ENCODE measurements at regions not wholly inside any gene's neighbourhood (a gene's known extent, or its start where the extent isn't known, plus 50 kb on each side); places are given as distances from the start of the nearest gene placed in this dataset.

DNA sequence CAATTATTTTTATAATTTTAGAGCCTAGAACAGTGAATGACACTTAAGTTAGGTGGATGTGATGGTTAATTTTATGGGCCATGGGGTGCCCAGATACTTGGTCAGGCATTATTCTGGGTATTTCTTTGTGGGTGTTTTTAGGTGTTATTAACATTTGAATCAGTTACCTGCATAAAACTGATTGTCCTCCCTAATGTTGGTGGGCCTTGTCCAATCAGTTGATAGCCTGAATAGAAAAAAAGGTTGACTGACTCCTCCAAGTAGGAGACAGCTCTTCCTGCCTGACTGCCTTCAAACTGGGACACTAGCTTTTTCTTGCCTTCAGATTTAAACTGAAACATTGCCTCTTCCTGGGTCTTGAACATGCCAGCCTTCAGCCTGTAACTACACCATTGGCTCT lies 312.9 kb upstream of the FIGN start:
- H3K36me3 ChIP-seq (ENCODE audit: control insufficient read depth in 1 of 2, insufficient read depth in 2 of 2, low read length in 2 of 2), result no peaks in the 10 kb centered on the region
- DNase-seq (ENCODE audit: low read depth, low spot score) (no peak), ATAC-seq (no peak)
- POLR2A ChIA-PET, result no interaction called here
- H3K27me3 ChIP-seq (ENCODE audit: insufficient read depth, low read length), result peaks cover 6% of the 10 kb centered on the region; the same call in 1 of the 2 replicates
- no peak overlapping the region for H2AFZ ChIP-seq (ENCODE audit: low read depth, low read length, poor library complexity, severe bottlenecking)
- TF ChIP-seq ELF1 (IDR thresholded peaks at IDR 0.05; ENCODE audit: borderline replicate concordance, low read depth) (no peak), POLR2AphosphoS5 (IDR thresholded peaks at IDR 0.05; ENCODE audit: low read depth, low read length) (no peak), EZH2 (IDR thresholded peaks at IDR 0.05) (no peak), EGR1 (IDR thresholded peaks at IDR 0.05; ENCODE audit: low read depth) (no peak), EZH2phosphoT487 (IDR thresholded peaks at IDR 0.05; ENCODE audit: borderline replicate concordance) (no peak), SP1 (IDR thresholded peaks at IDR 0.05; ENCODE audit: low read depth) (no peak), ZNF274 (IDR thresholded peaks at IDR 0.05; ENCODE audit: low read depth, low read length) (no peak), YY1 (IDR thresholded peaks at IDR 0.05; ENCODE audit: extremely low read depth, insufficient replicate concordance, low read depth, low read length) (no peak), JUND (IDR thresholded peaks at IDR 0.05) (no peak), SRF (IDR thresholded peaks at IDR 0.05; ENCODE audit: low read depth) (no peak), RAD21 (IDR thresholded peaks at IDR 0.05; ENCODE audit: low read depth) (no peak), FOSL1 (IDR thresholded peaks at IDR 0.05; ENCODE audit: low read depth) (no peak), POLR2A (IDR thresholded peaks at IDR 0.05; ENCODE audit: borderline replicate concordance, extremely low read depth, insufficient read depth, insufficient read length) (no peak), CEBPB (IDR thresholded peaks at IDR 0.05; ENCODE audit: low read depth) (no peak), ZFX (IDR thresholded peaks at IDR 0.05) (no peak)
- TF ChIP-seq, protein P1, sequence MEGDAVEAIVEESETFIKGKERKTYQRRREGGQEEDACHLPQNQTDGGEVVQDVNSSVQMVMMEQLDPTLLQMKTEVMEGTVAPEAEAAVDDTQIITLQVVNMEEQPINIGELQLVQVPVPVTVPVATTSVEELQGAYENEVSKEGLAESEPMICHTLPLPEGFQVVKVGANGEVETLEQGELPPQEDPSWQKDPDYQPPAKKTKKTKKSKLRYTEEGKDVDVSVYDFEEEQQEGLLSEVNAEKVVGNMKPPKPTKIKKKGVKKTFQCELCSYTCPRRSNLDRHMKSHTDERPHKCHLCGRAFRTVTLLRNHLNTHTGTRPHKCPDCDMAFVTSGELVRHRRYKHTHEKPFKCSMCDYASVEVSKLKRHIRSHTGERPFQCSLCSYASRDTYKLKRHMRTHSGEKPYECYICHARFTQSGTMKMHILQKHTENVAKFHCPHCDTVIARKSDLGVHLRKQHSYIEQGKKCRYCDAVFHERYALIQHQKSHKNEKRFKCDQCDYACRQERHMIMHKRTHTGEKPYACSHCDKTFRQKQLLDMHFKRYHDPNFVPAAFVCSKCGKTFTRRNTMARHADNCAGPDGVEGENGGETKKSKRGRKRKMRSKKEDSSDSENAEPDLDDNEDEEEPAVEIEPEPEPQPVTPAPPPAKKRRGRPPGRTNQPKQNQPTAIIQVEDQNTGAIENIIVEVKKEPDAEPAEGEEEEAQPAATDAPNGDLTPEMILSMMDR (IDR thresholded peaks at IDR 0.05 in 2 of 3, conservative IDR thresholded peaks at IDR 0.05 in 1 of 3; ENCODE audit: borderline replicate concordance in 1 of 3, insufficient read depth in 1 of 3, low read depth in 2 of 3, low read length in 2 of 3), result no peak
- TF ChIP-seq, protein P2, sequence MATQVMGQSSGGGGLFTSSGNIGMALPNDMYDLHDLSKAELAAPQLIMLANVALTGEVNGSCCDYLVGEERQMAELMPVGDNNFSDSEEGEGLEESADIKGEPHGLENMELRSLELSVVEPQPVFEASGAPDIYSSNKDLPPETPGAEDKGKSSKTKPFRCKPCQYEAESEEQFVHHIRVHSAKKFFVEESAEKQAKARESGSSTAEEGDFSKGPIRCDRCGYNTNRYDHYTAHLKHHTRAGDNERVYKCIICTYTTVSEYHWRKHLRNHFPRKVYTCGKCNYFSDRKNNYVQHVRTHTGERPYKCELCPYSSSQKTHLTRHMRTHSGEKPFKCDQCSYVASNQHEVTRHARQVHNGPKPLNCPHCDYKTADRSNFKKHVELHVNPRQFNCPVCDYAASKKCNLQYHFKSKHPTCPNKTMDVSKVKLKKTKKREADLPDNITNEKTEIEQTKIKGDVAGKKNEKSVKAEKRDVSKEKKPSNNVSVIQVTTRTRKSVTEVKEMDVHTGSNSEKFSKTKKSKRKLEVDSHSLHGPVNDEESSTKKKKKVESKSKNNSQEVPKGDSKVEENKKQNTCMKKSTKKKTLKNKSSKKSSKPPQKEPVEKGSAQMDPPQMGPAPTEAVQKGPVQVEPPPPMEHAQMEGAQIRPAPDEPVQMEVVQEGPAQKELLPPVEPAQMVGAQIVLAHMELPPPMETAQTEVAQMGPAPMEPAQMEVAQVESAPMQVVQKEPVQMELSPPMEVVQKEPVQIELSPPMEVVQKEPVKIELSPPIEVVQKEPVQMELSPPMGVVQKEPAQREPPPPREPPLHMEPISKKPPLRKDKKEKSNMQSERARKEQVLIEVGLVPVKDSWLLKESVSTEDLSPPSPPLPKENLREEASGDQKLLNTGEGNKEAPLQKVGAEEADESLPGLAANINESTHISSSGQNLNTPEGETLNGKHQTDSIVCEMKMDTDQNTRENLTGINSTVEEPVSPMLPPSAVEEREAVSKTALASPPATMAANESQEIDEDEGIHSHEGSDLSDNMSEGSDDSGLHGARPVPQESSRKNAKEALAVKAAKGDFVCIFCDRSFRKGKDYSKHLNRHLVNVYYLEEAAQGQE (IDR thresholded peaks at IDR 0.05; ENCODE audit: low read depth), result no peak
- TF ChIP-seq, protein P3, sequence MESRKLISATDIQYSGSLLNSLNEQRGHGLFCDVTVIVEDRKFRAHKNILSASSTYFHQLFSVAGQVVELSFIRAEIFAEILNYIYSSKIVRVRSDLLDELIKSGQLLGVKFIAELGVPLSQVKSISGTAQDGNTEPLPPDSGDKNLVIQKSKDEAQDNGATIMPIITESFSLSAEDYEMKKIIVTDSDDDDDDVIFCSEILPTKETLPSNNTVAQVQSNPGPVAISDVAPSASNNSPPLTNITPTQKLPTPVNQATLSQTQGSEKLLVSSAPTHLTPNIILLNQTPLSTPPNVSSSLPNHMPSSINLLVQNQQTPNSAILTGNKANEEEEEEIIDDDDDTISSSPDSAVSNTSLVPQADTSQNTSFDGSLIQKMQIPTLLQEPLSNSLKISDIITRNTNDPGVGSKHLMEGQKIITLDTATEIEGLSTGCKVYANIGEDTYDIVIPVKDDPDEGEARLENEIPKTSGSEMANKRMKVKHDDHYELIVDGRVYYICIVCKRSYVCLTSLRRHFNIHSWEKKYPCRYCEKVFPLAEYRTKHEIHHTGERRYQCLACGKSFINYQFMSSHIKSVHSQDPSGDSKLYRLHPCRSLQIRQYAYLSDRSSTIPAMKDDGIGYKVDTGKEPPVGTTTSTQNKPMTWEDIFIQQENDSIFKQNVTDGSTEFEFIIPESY (IDR thresholded peaks at IDR 0.05; ENCODE audit: extremely low read depth, insufficient replicate concordance, low read length), result no peak
- TF ChIP-seq, protein P4, sequence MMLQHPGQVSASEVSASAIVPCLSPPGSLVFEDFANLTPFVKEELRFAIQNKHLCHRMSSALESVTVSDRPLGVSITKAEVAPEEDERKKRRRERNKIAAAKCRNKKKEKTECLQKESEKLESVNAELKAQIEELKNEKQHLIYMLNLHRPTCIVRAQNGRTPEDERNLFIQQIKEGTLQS (IDR thresholded peaks at IDR 0.05), result no peak
- H3K9me2 ChIP-seq (ENCODE audit: insufficient read depth), result no peaks in the 10 kb centered on the region
- H3K27ac ChIP-seq (ENCODE audit: low read depth, low read length), result no peak overlapping the region
- RAD21 ChIA-PET (ENCODE audit: low non-redundant PET in 1 of 2, low total read pairs in 2 of 2, uncharacterized antibody in 2 of 2, unreplicated experiment in 2 of 2), result no interaction called here
- H3K9ac ChIP-seq (ENCODE audit: low read length), result no peak overlapping the region
- no peaks in the 10 kb centered on the region for H4K20me1 ChIP-seq (ENCODE audit: insufficient read depth)
- intact Hi-C loops (cut with micrococcal nuclease), result no loop called here
- no peak overlapping the region for H3K4me3 ChIP-seq (replicated peaks in 1 of 2; ENCODE audit: low read depth in 1 of 2, low read length in 2 of 2)
- H3K79me2 ChIP-seq (ENCODE audit: insufficient read depth, low read length), result no peaks in the 10 kb centered on the region
- H3K4me1 ChIP-seq (ENCODE audit: control insufficient read depth in 1 of 2, insufficient read depth in 2 of 2, low read length in 2 of 2), result no peaks in the 10 kb centered on the region
- CTCF ChIA-PET, result no interaction called here
- H3K4me2 ChIP-seq (ENCODE audit: low read length), result no peak overlapping the region
- H3K9me3 ChIP-seq (ENCODE audit: control insufficient read depth in 1 of 2, insufficient read depth in 1 of 2, low read depth in 1 of 2, low read length in 2 of 2), result no peaks in the 10 kb centered on the region
- no TSS peak for BruUV-seq (replicated peaks)
